ENCODE measurements at regions not wholly inside any gene's neighbourhood (a gene's known extent, or its start where the extent isn't known, plus 50 kb on each side); places are given as distances from the start of the nearest gene placed in this dataset.

DNA sequence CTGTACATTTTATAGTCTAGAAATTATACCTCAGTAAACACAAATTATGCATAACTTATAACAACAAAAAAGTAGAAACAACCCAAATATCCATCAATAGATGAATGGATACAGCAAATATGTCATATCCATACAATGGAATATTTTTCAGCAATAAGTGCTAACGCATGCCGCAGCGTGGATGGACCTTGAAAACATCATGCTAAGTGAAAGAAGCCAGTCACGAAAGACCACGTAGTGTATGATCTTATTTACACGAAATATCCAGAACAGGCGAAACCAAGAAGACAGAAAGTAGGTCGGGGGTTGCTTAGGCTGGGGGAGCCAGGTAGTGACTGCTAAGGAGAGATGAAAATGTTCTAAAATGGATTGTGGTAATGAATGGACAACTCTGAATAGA is 167.1 kb upstream of the MYCN start:
- H3K27me3 ChIP-seq (ENCODE audit: insufficient read depth, low read depth, severe bottlenecking) = no peaks in the 10 kb centered on the region
- H3K9me3 ChIP-seq (ENCODE audit: severe bottlenecking) = peaks cover 2% of the 10 kb centered on the region
- no peak for TF ChIP-seq CTCF (IDR thresholded peaks at IDR 0.05; ENCODE audit: low read depth, low read length)
- H3K27ac ChIP-seq = no peak overlapping the region
- no peak for DNase-seq
- no peak overlapping the region for H3K4me3 ChIP-seq (ENCODE audit: low read depth, low read length)
- no peaks in the 10 kb centered on the region for H3K36me3 ChIP-seq

- H3K4me3 ChIP-seq (ENCODE audit: low read depth, low read length) = no peak overlapping the region
- H3K27ac ChIP-seq = no peak overlapping the region
- H3K27me3 ChIP-seq (ENCODE audit: insufficient read depth, low read depth, severe bottlenecking) = no peaks in the 10 kb centered on the region
- no peak for TF ChIP-seq CTCF (IDR thresholded peaks at IDR 0.05; ENCODE audit: low read depth, low read length)
- H3K9me3 ChIP-seq (ENCODE audit: severe bottlenecking) = peaks cover 2% of the 10 kb centered on the region
- no peaks in the 10 kb centered on the region for H3K36me3 ChIP-seq
- no peak for DNase-seq
Observed at GRCh38 chr2:15773846-15774245, 166.5 kb upstream of the MYCN start.

DNA sequence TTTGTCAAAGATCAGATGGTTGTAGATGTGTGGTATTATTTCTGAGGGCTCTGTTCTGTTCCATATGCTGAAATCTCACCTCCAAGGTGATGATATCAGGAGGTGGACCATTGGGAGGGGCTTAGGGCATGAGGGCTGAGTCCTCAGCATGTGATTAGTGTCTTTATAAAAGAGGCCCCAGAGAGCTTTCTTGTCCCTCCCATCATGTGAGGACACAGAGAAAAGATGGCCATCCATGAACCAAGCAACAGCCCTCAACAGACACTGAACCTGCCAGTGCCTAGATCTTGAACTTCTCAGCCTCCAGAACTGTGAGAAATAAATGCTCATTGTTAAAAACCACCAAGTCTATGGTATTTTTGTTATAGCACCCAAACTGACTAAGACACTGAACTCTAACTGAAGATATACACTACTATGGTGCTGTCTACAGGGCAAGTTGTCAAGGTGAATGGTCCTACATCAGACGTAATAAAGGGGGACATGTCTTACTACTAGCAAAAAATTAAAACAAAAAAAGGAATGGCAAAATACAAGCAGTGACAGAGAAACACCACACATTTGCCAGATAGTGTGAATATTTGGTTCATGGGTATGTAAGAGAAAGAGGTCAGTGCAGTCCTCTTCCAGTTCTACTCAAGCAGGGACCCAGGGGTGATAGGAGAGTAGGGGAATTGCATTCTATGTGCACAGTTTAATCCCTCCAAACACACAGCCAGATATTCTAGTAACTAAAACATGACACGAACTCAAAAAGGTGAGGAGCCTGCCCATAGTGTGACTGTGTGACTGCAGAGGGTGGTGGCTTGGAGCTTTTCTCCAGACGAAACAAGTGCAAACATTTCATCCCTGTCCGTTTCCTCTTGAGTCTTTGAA is 164.4 kb upstream of the MYCN start:
- no peak overlapping the region for H3K4me3 ChIP-seq (ENCODE audit: low read depth, low read length)
- no peak overlapping the region for H3K27ac ChIP-seq
- no peaks in the 10 kb centered on the region for H3K36me3 ChIP-seq
- TF ChIP-seq CTCF (IDR thresholded peaks at IDR 0.05; ENCODE audit: low read depth, low read length) = no peak
- no peaks in the 10 kb centered on the region for H3K27me3 ChIP-seq (ENCODE audit: insufficient read depth, low read depth, severe bottlenecking)
- H3K9me3 ChIP-seq (ENCODE audit: severe bottlenecking) = peaks cover 2% of the 10 kb centered on the region
- DNase-seq = no peak

DNA sequence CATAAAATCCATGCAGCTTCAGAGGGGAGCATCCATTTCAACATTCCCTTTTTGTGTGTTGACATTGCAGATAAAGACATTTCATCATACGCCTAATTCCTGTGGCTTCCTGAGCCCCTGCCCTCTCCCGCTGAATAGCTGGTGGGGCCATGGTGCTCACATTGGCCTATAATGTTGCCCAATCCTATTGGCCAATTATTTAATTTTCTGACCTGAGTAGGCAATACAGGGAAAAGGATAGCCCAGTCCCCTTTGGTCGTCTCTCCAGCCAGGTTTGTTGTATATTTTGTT is 163.8 kb upstream of the MYCN start:
- TF ChIP-seq CTCF (IDR thresholded peaks at IDR 0.05; ENCODE audit: low read depth, low read length) = no peak
- no peak overlapping the region for H3K27ac ChIP-seq
- H3K4me3 ChIP-seq (ENCODE audit: low read depth, low read length) = no peak overlapping the region
- H3K9me3 ChIP-seq (ENCODE audit: severe bottlenecking) = peaks cover 2% of the 10 kb centered on the region
- DNase-seq = no peak
- H3K27me3 ChIP-seq (ENCODE audit: insufficient read depth, low read depth, severe bottlenecking) = no peaks in the 10 kb centered on the region
- H3K36me3 ChIP-seq = no peaks in the 10 kb centered on the region

- Histone ChIP-seq H3K27me3 (ENCODE audit: insufficient read depth, low read depth, severe bottlenecking) (no peaks in the 10 kb centered on the region), H3K4me3 (ENCODE audit: low read depth, low read length) (no peak overlapping the region), H3K36me3 (no peaks in the 10 kb centered on the region), H3K27ac (no peak overlapping the region), H3K9me3 (ENCODE audit: severe bottlenecking) (peaks cover 2% of the 10 kb centered on the region)
- no peak for DNase-seq
- no peak for TF ChIP-seq CTCF (IDR thresholded peaks at IDR 0.05; ENCODE audit: low read depth, low read length)
Observed at GRCh38 chr2:15776992-15777702, 163.2 kb upstream of the MYCN start.
